BE2C (cell line): ENCODE measurements at regions not wholly inside any gene's neighbourhood (a gene's known extent, or its start where the extent isn't known, plus 50 kb on each side); places are given as distances from the start of the nearest gene placed in this dataset.
A peak's percentile ranks its signal among the peaks of the same experiment; 100 is the strongest.

Experiments used
- DNase-seq: peaks from one replicate; pipeline ENCODE4 v3.0.0-alpha.2; 2020
- H3K27me3 ChIP-seq: fragments of 250-450 bp; sonication (Bioruptor Pico); 2 replicates; pipeline ENCODE4 v1.5.1; 2020; ENCODE audit warnings: mild to moderate bottlenecking
- H3K36me3 ChIP-seq: fragments of 250-450 bp; sonication (Bioruptor Pico); 2 replicates; pipeline ENCODE4 v1.5.1; 2020; ENCODE audit warnings: mild to moderate bottlenecking
- H3K4me1 ChIP-seq: fragments of 250-450 bp; sonication (Bioruptor Pico); 2 replicates; pipeline ENCODE4 v1.5.1; 2020
- H3K4me3 ChIP-seq: 2 replicates; pipeline ENCODE4 v1.5.1; 2011; ENCODE audit warnings: low read depth, low read length
- H3K9me3 ChIP-seq: fragments of 250-450 bp; sonication (Bioruptor Pico); 2 replicates; pipeline ENCODE4 v1.5.1; 2020
- TF ChIP-seq, protein P1 (sequence below): IDR thresholded peaks from 2 replicates; pipeline ENCODE4 v1.5.1; 2012; ENCODE audit warnings: mild to moderate bottlenecking, low read depth, low read length

DNA sequence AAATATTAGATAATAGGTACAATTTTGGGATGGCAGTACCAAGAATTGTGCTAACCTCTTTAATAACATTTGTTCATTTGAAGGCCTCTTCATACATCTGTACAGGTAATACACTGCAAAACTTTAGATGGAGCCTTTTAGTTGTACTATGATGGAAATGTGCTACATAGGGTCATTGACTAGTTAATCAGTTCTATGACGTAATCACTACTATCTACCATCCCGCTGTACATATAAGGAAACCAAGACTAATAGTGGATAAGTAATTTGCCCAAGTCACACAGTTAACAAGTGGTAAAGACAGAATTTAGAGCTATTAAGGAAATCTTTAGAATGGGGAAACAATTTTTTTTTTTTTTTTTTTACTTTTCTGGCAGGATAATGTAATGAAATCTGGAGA lies 521.3 kb downstream of the TUSC7 start:
- no peak for DNase-seq
- Histone ChIP-seq H3K9me3 (no peaks in the 10 kb centered on the region), H3K4me3 (no peak overlapping the region), H3K4me1 (no peaks in the 10 kb centered on the region), H3K27me3 (no peaks in the 10 kb centered on the region), H3K36me3 (no peaks in the 10 kb centered on the region)
- TF ChIP-seq, protein P1, sequence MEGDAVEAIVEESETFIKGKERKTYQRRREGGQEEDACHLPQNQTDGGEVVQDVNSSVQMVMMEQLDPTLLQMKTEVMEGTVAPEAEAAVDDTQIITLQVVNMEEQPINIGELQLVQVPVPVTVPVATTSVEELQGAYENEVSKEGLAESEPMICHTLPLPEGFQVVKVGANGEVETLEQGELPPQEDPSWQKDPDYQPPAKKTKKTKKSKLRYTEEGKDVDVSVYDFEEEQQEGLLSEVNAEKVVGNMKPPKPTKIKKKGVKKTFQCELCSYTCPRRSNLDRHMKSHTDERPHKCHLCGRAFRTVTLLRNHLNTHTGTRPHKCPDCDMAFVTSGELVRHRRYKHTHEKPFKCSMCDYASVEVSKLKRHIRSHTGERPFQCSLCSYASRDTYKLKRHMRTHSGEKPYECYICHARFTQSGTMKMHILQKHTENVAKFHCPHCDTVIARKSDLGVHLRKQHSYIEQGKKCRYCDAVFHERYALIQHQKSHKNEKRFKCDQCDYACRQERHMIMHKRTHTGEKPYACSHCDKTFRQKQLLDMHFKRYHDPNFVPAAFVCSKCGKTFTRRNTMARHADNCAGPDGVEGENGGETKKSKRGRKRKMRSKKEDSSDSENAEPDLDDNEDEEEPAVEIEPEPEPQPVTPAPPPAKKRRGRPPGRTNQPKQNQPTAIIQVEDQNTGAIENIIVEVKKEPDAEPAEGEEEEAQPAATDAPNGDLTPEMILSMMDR = no peak

DNA sequence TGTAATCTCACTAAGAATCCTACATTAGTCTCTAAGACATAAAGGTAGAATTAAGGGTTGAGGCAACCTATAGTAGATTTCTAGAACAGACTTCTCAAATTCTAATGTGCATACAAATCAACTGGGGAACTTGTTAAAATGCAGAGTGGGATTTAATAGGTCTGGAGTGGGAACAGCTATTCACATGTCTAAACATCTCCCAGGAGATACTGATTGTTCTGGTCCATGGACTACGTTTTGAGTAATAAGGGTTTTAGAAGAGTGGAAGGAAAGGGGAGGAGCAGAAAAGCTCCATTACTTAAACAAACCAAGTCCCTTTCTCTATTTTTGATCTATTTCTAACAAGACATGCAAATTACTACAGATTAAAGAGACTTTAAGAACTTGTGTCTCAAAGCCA lies 524.8 kb downstream of the TUSC7 start:
- DNase-seq = no peak
- Histone ChIP-seq H3K4me3 (no peak overlapping the region), H3K36me3 (no peaks in the 10 kb centered on the region), H3K9me3 (no peaks in the 10 kb centered on the region), H3K4me1 (no peaks in the 10 kb centered on the region), H3K27me3 (no peaks in the 10 kb centered on the region)
- TF ChIP-seq, protein P1 = no peak

DNA sequence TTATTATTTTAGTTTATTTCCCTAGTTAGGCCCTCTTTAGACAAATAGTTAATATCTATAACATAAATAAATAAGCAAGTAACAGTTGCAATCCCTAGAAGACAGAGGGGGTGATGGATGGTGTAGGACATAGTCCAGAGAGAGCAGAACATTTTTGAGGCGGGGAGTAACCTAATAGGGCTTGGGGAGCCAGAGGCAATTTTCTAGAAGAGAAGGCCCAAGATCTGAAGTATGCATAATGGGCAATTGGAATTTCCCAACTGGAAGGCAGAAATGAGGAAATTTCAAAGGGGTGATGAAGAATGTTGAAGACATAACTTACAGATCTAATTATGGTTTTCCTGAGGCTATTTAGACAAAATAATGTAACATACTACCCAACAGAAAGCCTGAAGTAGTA lies 525.7 kb downstream of the TUSC7 start:
- no peaks in the 10 kb centered on the region; the same call in 1 of the 2 replicates for H3K4me1 ChIP-seq
- TF ChIP-seq, protein P1 = no peak
- no peaks in the 10 kb centered on the region for H3K27me3 ChIP-seq
- no peaks in the 10 kb centered on the region for H3K9me3 ChIP-seq
- no peak for DNase-seq
- no peaks in the 10 kb centered on the region for H3K36me3 ChIP-seq
- no peak overlapping the region for H3K4me3 ChIP-seq

DNA sequence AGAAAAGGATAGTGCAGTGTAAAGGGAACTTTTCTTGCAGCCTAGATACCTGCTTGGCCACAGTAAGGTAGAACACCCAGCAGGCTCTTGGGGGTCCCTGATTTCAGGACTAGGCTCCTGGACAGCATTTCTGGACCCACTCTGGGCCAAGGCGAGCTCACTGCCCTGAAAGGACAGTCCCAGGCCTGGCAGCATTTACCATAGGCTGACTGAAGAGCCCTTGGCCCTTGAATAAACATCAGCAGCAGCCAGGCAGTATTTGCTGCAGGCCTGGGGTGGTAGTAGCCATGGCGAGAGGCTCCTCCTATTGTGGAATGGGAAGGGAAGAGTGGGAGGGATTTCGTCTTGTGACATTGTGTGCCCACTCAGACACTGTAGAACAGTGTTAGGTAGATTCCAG lies 529.2 kb downstream of the TUSC7 start:
- Histone ChIP-seq H3K4me1 (peaks cover 3% of the 10 kb centered on the region; the same call in 1 of the 2 replicates), H3K27me3 (no peaks in the 10 kb centered on the region), H3K4me3 (no peak overlapping the region), H3K9me3 (no peaks in the 10 kb centered on the region), H3K36me3 (no peaks in the 10 kb centered on the region)
- TF ChIP-seq, protein P1 = no peak
- peak; percentile 21 for DNase-seq

DNA sequence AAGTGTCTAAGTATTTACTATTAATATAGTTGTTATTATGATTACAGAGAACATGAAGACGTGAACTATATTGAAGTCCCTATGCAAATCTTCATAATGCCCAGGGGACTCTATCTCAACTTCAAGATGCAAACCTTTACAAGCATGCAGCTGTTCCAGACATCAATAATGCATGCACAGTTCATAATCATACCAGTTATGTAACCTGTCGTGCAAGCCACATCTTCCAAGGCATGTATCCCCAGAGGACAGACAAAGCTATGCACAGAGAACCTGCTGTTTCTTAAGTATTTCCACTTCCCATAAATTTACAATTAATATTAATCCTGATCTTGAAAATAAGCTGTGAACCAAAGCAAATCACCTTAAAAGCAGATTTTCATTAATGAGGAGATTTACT lies 534.1 kb downstream of the TUSC7 start:
- Histone ChIP-seq H3K4me1 (peaks cover 15% of the 10 kb centered on the region; the same call in 1 of the 2 replicates), H3K27me3 (no peaks in the 10 kb centered on the region), H3K9me3 (no peaks in the 10 kb centered on the region), H3K4me3 (no peak overlapping the region), H3K36me3 (no peaks in the 10 kb centered on the region)
- TF ChIP-seq, protein P1 = no peak
- DNase-seq = no peak

DNA sequence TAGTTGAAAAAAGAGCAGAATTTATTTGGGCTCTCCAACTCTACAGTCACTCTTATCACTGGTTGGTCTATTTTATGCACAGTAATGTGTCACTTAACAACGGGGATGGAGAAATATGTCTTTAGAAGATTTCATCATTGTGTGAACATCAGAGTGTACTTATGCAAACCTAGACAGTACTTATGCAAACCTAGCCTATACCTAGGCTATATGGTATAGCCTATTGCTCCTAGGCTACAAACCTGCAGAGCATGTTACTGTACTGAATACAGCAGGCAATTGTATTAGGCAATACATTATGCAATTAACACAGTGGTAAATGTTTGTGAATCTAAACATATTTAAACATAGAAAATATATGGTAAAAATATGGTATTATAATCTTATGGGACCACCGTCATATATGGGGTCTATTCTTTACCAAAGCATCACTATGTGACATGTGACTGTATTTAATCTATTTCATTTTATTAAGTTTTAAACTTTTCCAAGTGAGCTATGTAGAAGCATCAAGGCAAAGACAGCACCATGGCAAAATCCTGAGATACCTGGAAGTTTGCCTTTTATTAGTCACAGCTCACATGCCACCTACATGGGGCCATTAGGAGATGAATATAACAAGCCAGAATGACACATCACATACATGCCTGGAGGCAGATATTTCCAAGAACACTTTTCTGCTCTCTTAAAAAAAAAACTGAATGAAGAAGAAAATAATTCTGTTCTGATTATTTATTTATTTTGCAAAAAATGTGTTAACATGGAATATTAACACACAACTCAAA lies 537.4 kb downstream of the TUSC7 start:
- H3K4me3 ChIP-seq = no peak overlapping the region
- no peak for DNase-seq
- no peaks in the 10 kb centered on the region for H3K36me3 ChIP-seq
- H3K4me1 ChIP-seq = peaks cover 21% of the 10 kb centered on the region
- H3K9me3 ChIP-seq = no peaks in the 10 kb centered on the region
- no peaks in the 10 kb centered on the region for H3K27me3 ChIP-seq
- TF ChIP-seq, protein P1 = no peak
